H9 (cell line): ENCODE measurements at regions not wholly inside any gene's neighbourhood (a gene's known extent, or its start where the extent isn't known, plus 50 kb on each side); places are given as distances from the start of the nearest gene placed in this dataset.

Experiments used
- DNase-seq: peaks from one replicate; pipeline ENCODE4 v3.0.0-alpha.2; 2017
- H2AFZ ChIP-seq: one replicate; pipeline ENCODE4 v1.6.1; 2013; ENCODE audit warnings: mild to moderate bottlenecking, low read length, control low read depth, moderate library complexity
- H2AK5ac ChIP-seq: 2 replicates; pipeline ENCODE4 v1.6.1; 2013; ENCODE audit warnings: low read length, control low read depth, mixed read lengths; ENCODE audit not compliant: insufficient read length
- H2BK120ac ChIP-seq: one replicate; pipeline ENCODE4 v1.6.1; 2013; ENCODE audit warnings: low read depth, mild to moderate bottlenecking, low read length, control low read depth, inconsistent platforms; ENCODE audit not compliant: poor library complexity, severe bottlenecking
- H2BK12ac ChIP-seq: 2 replicates; pipeline ENCODE4 v1.6.1; 2013; ENCODE audit warnings: low read length, control low read depth, mixed read lengths, low read depth; ENCODE audit not compliant: insufficient read length
- H2BK15ac ChIP-seq: 2 replicates; pipeline ENCODE4 v1.6.1; 2013; ENCODE audit warnings: low read depth, low read length, control low read depth
- H2BK20ac ChIP-seq: one replicate; pipeline ENCODE4 v1.6.1; 2013; ENCODE audit warnings: low read depth, mild to moderate bottlenecking, low read length, control low read depth, inconsistent platforms; ENCODE audit not compliant: poor library complexity, severe bottlenecking
- H2BK5ac ChIP-seq: 2 replicates; pipeline ENCODE4 v1.6.1; 2013; ENCODE audit warnings: low read length, control low read depth, mixed read lengths; ENCODE audit not compliant: insufficient read length
- H3K14ac ChIP-seq: 2 replicates; pipeline ENCODE4 v1.6.1; 2013; ENCODE audit warnings: low read length, control low read depth; ENCODE audit not compliant: insufficient read depth
- H3K18ac ChIP-seq: 2 replicates; pipeline ENCODE4 v1.6.1; 2013; ENCODE audit warnings: low read depth, mild to moderate bottlenecking, mixed read lengths, low read length, control low read depth; ENCODE audit not compliant: insufficient read length
- H3K23ac ChIP-seq: 2 replicates; pipeline ENCODE4 v1.6.1; 2013; ENCODE audit warnings: low read length, control low read depth, mixed read lengths, low read depth; ENCODE audit not compliant: insufficient read length
- H3K23me2 ChIP-seq: 2 replicates; pipeline ENCODE4 v1.6.1; 2013; ENCODE audit warnings: low read depth, mild to moderate bottlenecking, mixed read lengths, low read length, control low read depth; ENCODE audit not compliant: insufficient read length, poor library complexity, severe bottlenecking
- H3K27ac ChIP-seq: 2 replicates; pipeline ENCODE4 v1.5.1; 2013; ENCODE audit warnings: low read length, control low read depth, mixed read lengths, low read depth; ENCODE audit not compliant: insufficient read length
- H3K27me3 ChIP-seq: 2 replicates; pipeline ENCODE4 v1.6.1; 2013; ENCODE audit warnings: low read length, control low read depth, inconsistent platforms; ENCODE audit not compliant: insufficient read depth
- H3K4ac ChIP-seq: 2 replicates; pipeline ENCODE4 v1.6.1; 2013; ENCODE audit warnings: low read depth, mild to moderate bottlenecking, control low read depth, inconsistent platforms, low read length, moderate library complexity
- H3K4me1 ChIP-seq: 2 replicates; pipeline ENCODE4 v1.6.1; 2013; ENCODE audit warnings: low read length, control low read depth, inconsistent platforms; ENCODE audit not compliant: insufficient read depth
- H3K4me2 ChIP-seq: 2 replicates; pipeline ENCODE4 v1.6.1; 2013; ENCODE audit warnings: low read length, control low read depth, mixed read lengths; ENCODE audit not compliant: insufficient read length, insufficient read depth
- H3K56ac ChIP-seq: 2 replicates; pipeline ENCODE4 v1.6.1; 2013; ENCODE audit warnings: low read depth, mild to moderate bottlenecking, mixed read lengths, low read length, control low read depth; ENCODE audit not compliant: insufficient read length
- H3K79me1 ChIP-seq: 2 replicates; pipeline ENCODE4 v1.6.1; 2013; ENCODE audit warnings: low read depth, mild to moderate bottlenecking, moderate library complexity, low read length, control low read depth, inconsistent platforms; ENCODE audit not compliant: insufficient read depth, poor library complexity, severe bottlenecking
- H3K79me2 ChIP-seq: 2 replicates; pipeline ENCODE4 v1.6.1; 2013; ENCODE audit warnings: low read length, control low read depth, inconsistent platforms; ENCODE audit not compliant: insufficient read depth
- H3K9ac ChIP-seq: 2 replicates; pipeline ENCODE4 v1.6.1; 2013; ENCODE audit warnings: low read length, control low read depth, mixed read lengths; ENCODE audit not compliant: insufficient read length; ENCODE audit errors: extremely low read depth
- H3K9me3 ChIP-seq: one replicate; pipeline ENCODE4 v1.6.1; 2013; ENCODE audit warnings: low read depth, low read length, inconsistent platforms; ENCODE audit not compliant: control insufficient read depth
- H3T11ph ChIP-seq: one replicate; pipeline ENCODE4 v1.6.1; 2013; ENCODE audit warnings: mild to moderate bottlenecking, low read length, control low read depth, inconsistent platforms
- H4K20me1 ChIP-seq: one replicate; pipeline ENCODE4 v1.6.1; 2013; ENCODE audit not compliant: control insufficient read depth, insufficient read length, insufficient read depth
- H4K5ac ChIP-seq: 2 replicates; pipeline ENCODE4 v1.6.1; 2013; ENCODE audit warnings: low read depth, mild to moderate bottlenecking, mixed read lengths, low read length, control low read depth; ENCODE audit not compliant: insufficient read length
- H4K8ac ChIP-seq: replicated peaks from 2 replicates; pipeline ENCODE4 v1.6.1; 2013; ENCODE audit warnings: low read length, control low read depth, mixed read lengths, low read depth; ENCODE audit not compliant: insufficient read length
- H4K91ac ChIP-seq: 2 replicates; pipeline ENCODE4 v1.6.1; 2013; ENCODE audit warnings: low read depth, mild to moderate bottlenecking, moderate library complexity, mixed read lengths, low read length, control low read depth; ENCODE audit not compliant: insufficient read length
- H3K27ac Mint-ChIP-seq, 3 experiments: 2 replicates in 2 of 3; 3 replicates in 1 of 3; pipeline ENCODE4 v1.8.0; 2020 to 2021; ENCODE audit warnings: mixed read lengths in 3 of 3, mild to moderate bottlenecking in 1 of 3, moderate library complexity in 1 of 3
- H3K27me3 Mint-ChIP-seq: 2 replicates; pipeline ENCODE4 v1.8.0; 2021; ENCODE audit warnings: low read depth, mild to moderate bottlenecking, moderate library complexity, mixed read lengths
- H3K36me3 Mint-ChIP-seq, 3 experiments: 2 replicates in 2 of 3; 3 replicates in 1 of 3; pipeline ENCODE4 v1.8.0; 2020 to 2021; ENCODE audit warnings: low read depth in 3 of 3, mixed read lengths in 3 of 3; ENCODE audit not compliant: insufficient read depth in 1 of 3
- H3K4me1 Mint-ChIP-seq, 2 experiments: 2 replicates each; pipeline ENCODE4 v1.8.0; 2020; ENCODE audit warnings: mixed read lengths in 2 of 2
- H3K4me3 Mint-ChIP-seq, 2 experiments: 2 replicates in 1 of 2; 3 replicates in 1 of 2; pipeline ENCODE4 v1.8.0; 2020 to 2021; ENCODE audit warnings: mild to moderate bottlenecking in 2 of 2, mixed read lengths in 2 of 2, moderate library complexity in 1 of 2
- H3K9me3 Mint-ChIP-seq, 2 experiments: 2 replicates in 1 of 2; 3 replicates in 1 of 2; pipeline ENCODE4 v1.8.0; 2020; ENCODE audit warnings: mild to moderate bottlenecking in 2 of 2, mixed read lengths in 2 of 2, moderate library complexity in 1 of 2
- WGBS: extraction: QIAGEN DNeasy Blood & Tissue Kit; methylation state at CpG from one replicate; pipeline ENCODE4 v1.1.7; 2013; ENCODE audit warnings: missing lambda C conversion rate, low lambda C conversion rate, mixed read lengths; ENCODE audit not compliant: insufficient read length; ENCODE audit errors: extremely low coverage; 5-methylcytosine and 5-hydroxymethylcytosine counted together
- TF ChIP-seq, protein P1 (sequence below): fragments of 200-600 bp; sonication (generic); conservative IDR thresholded peaks from 3 replicates; pipeline ENCODE4 v1.8.0; 2021; ENCODE audit warnings: antibody characterized with exemption, mild to moderate bottlenecking

DNA sequence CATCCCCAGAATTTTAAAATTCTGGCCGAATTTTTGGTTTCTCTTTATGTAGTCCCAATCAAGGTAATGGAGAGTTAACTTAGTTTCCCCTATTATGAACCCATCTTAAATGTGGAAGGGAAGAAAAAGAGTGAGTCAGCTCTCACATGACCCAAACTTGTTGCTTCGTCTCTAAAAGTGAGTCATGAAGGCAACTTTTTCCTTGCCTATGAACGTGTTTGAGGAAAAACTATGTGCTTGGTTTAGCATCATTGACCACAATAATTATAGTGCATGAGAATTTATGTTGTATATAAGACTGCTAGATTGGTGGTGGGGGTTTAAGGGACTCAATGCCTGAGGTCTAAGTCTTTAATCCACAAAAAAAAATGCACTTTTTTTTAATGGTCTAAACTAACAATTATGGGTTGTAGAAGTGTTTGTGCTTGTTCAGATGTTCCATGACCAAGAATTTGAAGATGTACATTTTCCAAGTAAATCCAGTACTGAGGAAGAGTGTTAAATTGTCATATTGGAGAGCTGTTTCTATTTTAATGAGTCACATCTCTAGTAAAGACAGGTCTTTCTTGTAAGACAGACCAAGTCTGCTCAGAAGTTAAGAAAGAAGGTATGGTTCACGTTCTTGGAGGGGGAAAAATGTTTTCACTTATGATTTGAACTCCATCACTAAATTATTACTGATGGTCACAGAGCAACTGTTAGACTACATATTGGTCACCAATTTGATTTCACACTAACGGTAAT is 409.9 kb upstream of the MARCKS start:
- Histone ChIP-seq H3K23me2 (no peaks in the 10 kb centered on the region), H3K9ac (no peak overlapping the region), H2BK5ac (no peak overlapping the region), H3K27me3 (no peaks in the 10 kb centered on the region), H3K4ac (no peak overlapping the region), H3K79me1 (no peaks in the 10 kb centered on the region), H4K20me1 (no peaks in the 10 kb centered on the region), H2BK20ac (no peak overlapping the region), H3K23ac (no peak overlapping the region), H2BK15ac (no peak overlapping the region), H3K14ac (no peak overlapping the region), H3K4me2 (no peak overlapping the region), H2AFZ (no peak overlapping the region), H2BK120ac (no peak overlapping the region), H4K8ac (no peak overlapping the region), H3K79me2 (no peaks in the 10 kb centered on the region), H3K9me3 (no peaks in the 10 kb centered on the region), H3K4me1 (no peaks in the 10 kb centered on the region), H4K91ac (no peak overlapping the region), H2BK12ac (no peak overlapping the region), H4K5ac (no peak overlapping the region), H3K27ac (no peak overlapping the region), H3K56ac (no peak overlapping the region), H3T11ph (no peak overlapping the region), H3K18ac (no peak overlapping the region), H2AK5ac (no peak overlapping the region)
- DNase-seq = no peak
- WGBS = no CpG with 5 or more reads among the region's 5 CpGs
- H3K4me1 Mint-ChIP-seq = no peaks in the 10 kb centered on the region
- no peak overlapping the region for H3K4me3 Mint-ChIP-seq
- H3K27ac Mint-ChIP-seq = no peak overlapping the region
- TF ChIP-seq, protein P1, sequence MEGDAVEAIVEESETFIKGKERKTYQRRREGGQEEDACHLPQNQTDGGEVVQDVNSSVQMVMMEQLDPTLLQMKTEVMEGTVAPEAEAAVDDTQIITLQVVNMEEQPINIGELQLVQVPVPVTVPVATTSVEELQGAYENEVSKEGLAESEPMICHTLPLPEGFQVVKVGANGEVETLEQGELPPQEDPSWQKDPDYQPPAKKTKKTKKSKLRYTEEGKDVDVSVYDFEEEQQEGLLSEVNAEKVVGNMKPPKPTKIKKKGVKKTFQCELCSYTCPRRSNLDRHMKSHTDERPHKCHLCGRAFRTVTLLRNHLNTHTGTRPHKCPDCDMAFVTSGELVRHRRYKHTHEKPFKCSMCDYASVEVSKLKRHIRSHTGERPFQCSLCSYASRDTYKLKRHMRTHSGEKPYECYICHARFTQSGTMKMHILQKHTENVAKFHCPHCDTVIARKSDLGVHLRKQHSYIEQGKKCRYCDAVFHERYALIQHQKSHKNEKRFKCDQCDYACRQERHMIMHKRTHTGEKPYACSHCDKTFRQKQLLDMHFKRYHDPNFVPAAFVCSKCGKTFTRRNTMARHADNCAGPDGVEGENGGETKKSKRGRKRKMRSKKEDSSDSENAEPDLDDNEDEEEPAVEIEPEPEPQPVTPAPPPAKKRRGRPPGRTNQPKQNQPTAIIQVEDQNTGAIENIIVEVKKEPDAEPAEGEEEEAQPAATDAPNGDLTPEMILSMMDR = no peak
- no peaks in the 10 kb centered on the region for H3K36me3 Mint-ChIP-seq
- H3K27me3 Mint-ChIP-seq = no peaks in the 10 kb centered on the region
- peaks cover 0 to 6% of the 10 kb centered on the region in 2 experiments; a peak in 2 of 5 replicates for H3K9me3 Mint-ChIP-seq
